Activated naive CD8-positive, alpha-beta T cell treated with anti-CD3 and anti-CD28 coated beads, Interleukin-2, amount 50 U/mL, for 16 hours (primary cell): ENCODE measurements at regions not wholly inside any gene's neighbourhood (a gene's known extent, or its start where the extent isn't known, plus 50 kb on each side); places are given as distances from the start of the nearest gene placed in this dataset.
"Not testable (repeated sequence)": the region's sequence is repeated elsewhere in the genome, so short reads cannot be mapped to it uniquely, and the experiment has no call there.

Experiments used
- DNase-seq: peaks from one replicate; pipeline ENCODE4 v3.0.0-alpha.2; 2020; ENCODE audit warnings: low read depth, low spot score

GRCh38 chr9:62874745-62875599 is 1685.1 kb downstream of the SPATA31A7 start:
- DNase-seq, result not testable (repeated sequence)

GRCh38 chr9:62877552-62877951 is 1687.7 kb downstream of the SPATA31A7 start:
- DNase-seq, result not testable (repeated sequence)

GRCh38 chr9:62877987-62878386 is 1688.2 kb downstream of the SPATA31A7 start:
- not testable (repeated sequence) for DNase-seq

GRCh38 chr9:62880453-62880852 is 1690.6 kb downstream of the SPATA31A7 start:
- not testable (repeated sequence) for DNase-seq

- not testable (repeated sequence) for DNase-seq
These were observed 1691.1 kb downstream of the SPATA31A7 start for GRCh38 chr9:62880971-62881370.

- DNase-seq, result not testable (repeated sequence)
These were observed 1692.0 kb downstream of the SPATA31A7 start for GRCh38 chr9:62881811-62882210.

- not testable (repeated sequence) for DNase-seq
These were observed 1692.9 kb downstream of the SPATA31A7 start for GRCh38 chr9:62882717-62883116.

GRCh38 chr9:62896692-62897091 is 1706.9 kb downstream of the SPATA31A7 start:
- not testable (repeated sequence) for DNase-seq

GRCh38 chr9:62897411-62898225 is 1707.8 kb downstream of the SPATA31A7 start:
- not testable (repeated sequence) for DNase-seq

GRCh38 chr9:62899666-62900065 is 1709.8 kb downstream of the SPATA31A7 start:
- DNase-seq, result not testable (repeated sequence)

GRCh38 chr9:62904061-62904460 is 1714.2 kb downstream of the SPATA31A7 start:
- not testable (repeated sequence) for DNase-seq

GRCh38 chr9:62905722-62906121 is 1715.9 kb downstream of the SPATA31A7 start:
- DNase-seq, result not testable (repeated sequence)

GRCh38 chr9:62907866-62908265 is 1718.0 kb downstream of the SPATA31A7 start:
- not testable (repeated sequence) for DNase-seq

GRCh38 chr9:62908271-62908670 is 1718.4 kb downstream of the SPATA31A7 start:
- DNase-seq, result not testable (repeated sequence)

- not testable (repeated sequence) for DNase-seq
These were observed 1719.6 kb downstream of the SPATA31A7 start for GRCh38 chr9:62909447-62909846.

GRCh38 chr9:62912278-62912677 is 1722.4 kb downstream of the SPATA31A7 start:
- DNase-seq, result not testable (repeated sequence)

- DNase-seq, result not testable (repeated sequence)
These were observed 1725.3 kb downstream of the SPATA31A7 start for GRCh38 chr9:62915168-62915567.

- not testable (repeated sequence) for DNase-seq
These were observed 1725.8 kb downstream of the SPATA31A7 start for GRCh38 chr9:62915661-62916060.

GRCh38 chr9:62918648-62919385 is 1729.0 kb downstream of the SPATA31A7 start:
- not testable (repeated sequence) for DNase-seq

- DNase-seq, result not testable (repeated sequence)
These were observed 1741.6 kb downstream of the SPATA31A7 start for GRCh38 chr9:62931484-62931883.

GRCh38 chr9:62952840-62953239 is 1763.0 kb downstream of the SPATA31A7 start:
- DNase-seq, result not testable (repeated sequence)
